HepG2 (cell line): ENCODE measurements at regions not wholly inside any gene's neighbourhood (a gene's known extent, or its start where the extent isn't known, plus 50 kb on each side); places are given as distances from the start of the nearest gene placed in this dataset.

Source experiments
- ATAC-seq: fragments of 200-7000 bp; cut with Tn5 transposase; 3 replicates; pipeline ENCODE4 v1.9.1; 2020; ENCODE audit warnings: mild to moderate bottlenecking, moderate library complexity
- BruUV-seq: library from RNA; stranded (reverse); fragments of 400-500 nt; replicated peaks from 2 replicates; lab custom pipeline; 2021; lab: Mats Ljungman, UMichigan
- CTCF ChIA-PET: fragments of 300-600 bp; formaldehyde crosslinking; extraction: SDS; loops from one replicate; lab custom pipeline; 2021; ENCODE audit warnings: low total read pairs, inconsistent platforms, low intra/inter-chr PET ratio; lab: Yijun Ruan, JAX
- POLR2A ChIA-PET: fragments of 350-600 bp; sonication (Branson Sonifier 250); formaldehyde crosslinking; loops from one replicate; lab custom pipeline; 2020; ENCODE audit warnings: antibody characterized with exemption, inconsistent platforms; lab: Yijun Ruan, JAX
- DNase-seq: peaks from one replicate; pipeline ENCODE4 v3.0.0-alpha.2; 2015; ENCODE audit warnings: low spot score
- FAIRE-seq: peaks from 3 replicates; lab custom pipeline; 2011; peaks lifted over from hg19 to GRCh38; lab: Jason Lieb, UNC
- H2AFZ ChIP-seq: one replicate; pipeline ENCODE4 v1.6.1; 2011; ENCODE audit warnings: low read length, inconsistent platforms
- H3K27ac ChIP-seq: fragments of 300-600 bp; 3 replicates; pipeline ENCODE4 v1.8.0; 2011; ENCODE audit warnings: mixed run types, mild to moderate bottlenecking, mixed read lengths, low read length, inconsistent platforms; ENCODE audit not compliant: insufficient read depth; ENCODE audit errors: extremely low read length
- H3K27me3 ChIP-seq, 2 experiments: fragments of 200-600 bp in 1 of 2; 2 replicates in 1 of 2; 3 replicates in 1 of 2; pipeline versions ENCODE4 v1.6.0 to v1.8.0; 2011; ENCODE audit warnings: low read length in 2 of 2, mild to moderate bottlenecking in 2 of 2, moderate library complexity in 2 of 2, inconsistent platforms in 1 of 2; ENCODE audit not compliant: insufficient read depth in 2 of 2, control insufficient read depth in 1 of 2
- H3K36me3 ChIP-seq, 2 experiments: fragments of 200-600 bp in 1 of 2; replicated peaks in 1 of 2; 2 replicates in 1 of 2; 3 replicates in 1 of 2; pipeline versions ENCODE4 v1.5.1 to v1.8.0; 2011; ENCODE audit warnings: low read length in 2 of 2, inconsistent platforms in 1 of 2; ENCODE audit not compliant: insufficient read depth in 2 of 2, control insufficient read depth in 1 of 2
- H3K4me1 ChIP-seq: 2 replicates; pipeline ENCODE4 v1.5.1; 2012; ENCODE audit warnings: low read length, inconsistent platforms; ENCODE audit not compliant: insufficient read depth
- H3K4me2 ChIP-seq: 2 replicates; pipeline ENCODE4 v1.6.0; 2011; ENCODE audit warnings: low read depth, low read length, inconsistent platforms
- H3K4me3 ChIP-seq, 3 experiments: fragments of 200-600 bp in 1 of 3; sonication (generic), shearing (Covaris generic) in 1 of 3; replicated peaks in 1 of 3; 2 replicates each; pipeline ENCODE4 v1.5.1; 2011 to 2016; ENCODE audit warnings: low read length in 3 of 3, inconsistent platforms in 2 of 3, low read depth in 2 of 3, mild to moderate bottlenecking in 2 of 3, control low read depth in 1 of 3, mixed read lengths in 1 of 3; ENCODE audit not compliant: insufficient read depth in 1 of 3
- H3K79me2 ChIP-seq: one replicate; pipeline ENCODE4 v1.6.1; 2011; ENCODE audit warnings: low read length, inconsistent platforms; ENCODE audit not compliant: insufficient read depth
- H3K9ac ChIP-seq: 2 replicates; pipeline ENCODE4 v1.6.0; 2011; ENCODE audit warnings: mild to moderate bottlenecking, low read depth, low read length, inconsistent platforms; ENCODE audit not compliant: insufficient read depth
- H3K9me3 ChIP-seq: 2 replicates; pipeline ENCODE4 v1.5.1; 2012; ENCODE audit warnings: mild to moderate bottlenecking, low read length
- H4K20me1 ChIP-seq: 2 replicates; pipeline ENCODE4 v1.6.0; 2011; ENCODE audit warnings: inconsistent platforms, mild to moderate bottlenecking, low read length, moderate library complexity; ENCODE audit not compliant: insufficient read depth
- BORCS8-MEF2B ChIP-seq: sonication (generic); formaldehyde crosslinking; IDR thresholded peaks from 2 replicates; pipeline ENCODE4 v1.8.0; 2022; ENCODE audit warnings: mild to moderate bottlenecking, missing genetic modification reagents
- E2F1 ChIP-seq: sonication (generic); formaldehyde crosslinking; IDR thresholded peaks from 2 replicates; pipeline ENCODE4 v1.5.0; 2020; ENCODE audit warnings: missing genetic modification reagents
- MTA3 ChIP-seq: sonication (generic); formaldehyde crosslinking; IDR thresholded peaks from 2 replicates; pipeline ENCODE4 v1.4.0; 2020; ENCODE audit warnings: missing genetic modification reagents
- NFATC3 ChIP-seq: sonication (generic); formaldehyde crosslinking; IDR thresholded peaks from 2 replicates; pipeline ENCODE4 v1.5.1; 2020; ENCODE audit warnings: mild to moderate bottlenecking, missing genetic modification reagents
- NPAS2 ChIP-seq: sonication (generic); formaldehyde crosslinking; IDR thresholded peaks from 2 replicates; pipeline ENCODE4 v1.8.0; 2022; ENCODE audit warnings: mild to moderate bottlenecking, missing genetic modification reagents, borderline replicate concordance
- SIN3A ChIP-seq: IDR thresholded peaks from 2 replicates; pipeline ENCODE4 v1.6.1; 2011; ENCODE audit warnings: low read depth, mild to moderate bottlenecking, control low read depth, low read length, borderline replicate concordance
- SUZ12 ChIP-seq: fragments of 150-350 bp; IDR thresholded peaks from 2 replicates; pipeline ENCODE4 v1.6.1; 2014; ENCODE audit warnings: low read depth, low read length
- TAF15 ChIP-seq: fragments of 200-400 bp; formaldehyde crosslinking; IDR thresholded peaks from one replicate; pipeline ENCODE4 v1.6.1; 2018; ENCODE audit warnings: mild to moderate bottlenecking, low read depth, low read length; ENCODE audit not compliant: poor library complexity, severe bottlenecking
- TFDP1 ChIP-seq: IDR thresholded peaks from 2 replicates; pipeline ENCODE4 v1.6.1; 2016; ENCODE audit warnings: missing compliant biosample characterization, missing genetic modification reagents, borderline replicate concordance
- ZNF354B ChIP-seq: sonication (generic); formaldehyde crosslinking; IDR thresholded peaks from 2 replicates; pipeline ENCODE4 v1.8.0; 2022; ENCODE audit warnings: mild to moderate bottlenecking, missing genetic modification reagents
- ZNF407 ChIP-seq: sonication (generic); formaldehyde crosslinking; IDR thresholded peaks from one replicate; pipeline ENCODE4 v1.5.1; 2020; ENCODE audit warnings: mild to moderate bottlenecking, missing genetic modification reagents; ENCODE audit errors: not compliant biosample characterization
- ZNF44 ChIP-seq: sonication (generic); formaldehyde crosslinking; IDR thresholded peaks from 2 replicates; pipeline ENCODE4 v1.5.1; 2020; ENCODE audit warnings: mild to moderate bottlenecking, missing genetic modification reagents
- ZNF513 ChIP-seq: sonication (generic); formaldehyde crosslinking; conservative IDR thresholded peaks from 2 replicates; pipeline ENCODE4 v1.5.0; 2020; ENCODE audit warnings: missing genetic modification reagents
- ZNF678 ChIP-seq: sonication (generic); formaldehyde crosslinking; IDR thresholded peaks from 2 replicates; pipeline ENCODE4 v1.4.0; 2020; ENCODE audit warnings: mild to moderate bottlenecking, missing genetic modification reagents
- whole genome bisulfite sequencing: methylation state at CpG from one replicate; pipeline ENCODE4 v1.1.6; 2017; ENCODE audit warnings: low lambda C conversion rate; 5-methylcytosine and 5-hydroxymethylcytosine counted together
- in situ Hi-C: cut with HindIII; loops from 2 replicates; pipeline ENCODE4 v1.10.0; 2017; ENCODE audit warnings: low pct_unique_long_range_greater_than_20kb; ENCODE audit not compliant: extremely low pct_ligation_motif_present
- intact Hi-C: fragments of 100-400 bp; cut with micrococcal nuclease; formaldehyde crosslinking; loops from one replicate; pipeline ENCODE4 v1.10.0; 2022; ENCODE audit not compliant: unreplicated experiment

- in situ Hi-C loops = no loop called here
- CTCF ChIA-PET = no interaction called here
- FAIRE-seq (no peak), DNase-seq (no peak), ATAC-seq (no peak)
- Histone ChIP-seq H3K79me2 (no peaks in the 10 kb centered on the region), H3K4me1 (no peaks in the 10 kb centered on the region), H3K9me3 (no peaks in the 10 kb centered on the region), H3K4me3 (no peak overlapping the region), H3K27ac (no peak overlapping the region), H3K36me3 (no peaks in the 10 kb centered on the region), H2AFZ (no peak overlapping the region), H3K27me3 (peaks cover 0 to 3% of the 10 kb centered on the region in 2 experiments; a peak in 1 of 5 replicates), H4K20me1 (no peaks in the 10 kb centered on the region), H3K4me2 (no peak overlapping the region), H3K9ac (no peak overlapping the region)
- intact Hi-C loops = no loop called here
- 2% methylated on average over 2 of the region's 2 CpGs for WGBS
- POLR2A ChIA-PET = no interaction called here
- BruUV-seq = no TSS peak
- TF ChIP-seq ZNF407 (CRISPR knock-in tag) (no peak), TFDP1 (CRISPR knock-in tag) (no peak), E2F1 (CRISPR knock-in tag) (no peak), MTA3 (CRISPR knock-in tag) (no peak), SIN3A (no peak), ZNF678 (CRISPR knock-in tag) (no peak), SUZ12 (no peak), NFATC3 (CRISPR knock-in tag) (no peak), NPAS2 (CRISPR knock-in tag) (no peak), TAF15 (no peak), ZNF354B (CRISPR knock-in tag) (no peak), BORCS8-MEF2B (no peak), ZNF513 (CRISPR knock-in tag) (no peak), ZNF44 (no peak)
Measured at GRCh38 chr15:81825136-81825535, 220.7 kb downstream of the MEX3B start.
